ENCODE measurements at regions not wholly inside any gene's neighbourhood (a gene's known extent, or its start where the extent isn't known, plus 50 kb on each side); places are given as distances from the start of the nearest gene placed in this dataset.

GRCh38 chr3:75341324-75342067 lies 322.6 kb upstream of the FRG2C start:
- Mint-ChIP-seq H3K27me3 (no peaks in the 10 kb centered on the region), H3K9me3 (ENCODE audit: insufficient read depth) (no peaks in the 10 kb centered on the region), H3K27ac (no peak overlapping the region), H3K4me1 (no peaks in the 10 kb centered on the region), H3K4me3 (no peak overlapping the region)
- Histone ChIP-seq H3K9ac (ENCODE audit: low read length) (no peak overlapping the region), H3K4me1 (ENCODE audit: control insufficient read depth in 2 of 2, insufficient read depth in 2 of 2, low read length in 2 of 2) (no peaks in the 10 kb centered on the region), H3K27ac (ENCODE audit: low read length in 2 of 2) (no peak overlapping the region), H2AFZ (ENCODE audit: insufficient read depth, low read depth, low read length, poor library complexity, severe bottlenecking) (no peak overlapping the region), H4K20me1 (ENCODE audit: control insufficient read depth, insufficient read depth, low read length, poor library complexity, severe bottlenecking) (no peaks in the 10 kb centered on the region), H3K9me3 (ENCODE audit: control extremely low read depth in 1 of 3, control insufficient read depth in 2 of 3, insufficient read depth in 1 of 3, low read length in 2 of 3) (peaks cover 0 to 5% (median 0%) of the 10 kb centered on the region in 3 donors), H3K27me3 (replicated peaks in 1 of 4; ENCODE audit: control extremely low read depth in 1 of 4, control insufficient read depth in 3 of 4, insufficient read depth in 4 of 4, low read length in 3 of 4) (no peaks in the 10 kb centered on the region), H3K4me2 (replicated peaks; ENCODE audit: low read depth, low read length, poor library complexity, severe bottlenecking) (no peak overlapping the region), H3K79me2 (ENCODE audit: control insufficient read depth, insufficient read depth, low read length) (no peaks in the 10 kb centered on the region), H3K36me3 (replicated peaks in 1 of 2; ENCODE audit: control extremely low read depth in 1 of 2, control insufficient read depth in 1 of 2, extremely low read depth in 1 of 2, insufficient read depth in 2 of 2, low read length in 1 of 2) (no peaks in the 10 kb centered on the region), H3K4me3 (ENCODE audit: control extremely low read depth in 1 of 5, extremely low read depth in 1 of 5, insufficient read depth in 1 of 5, low read depth in 2 of 5, low read length in 4 of 5) (no peak overlapping the region)
- TF ChIP-seq EZH2 (IDR thresholded peaks at IDR 0.05; ENCODE audit: borderline replicate concordance, insufficient read depth, low read depth, low read length, poor library complexity, severe bottlenecking) (no peak), CTCF (IDR thresholded peaks at IDR 0.05) (no peak)
- ChIA-PET POLR2A (no interaction called here), CTCF (no interaction called here)
- DNase-seq, result no peak
- WGBS (ENCODE audit: insufficient coverage), result 84% methylated on average over 7 of the region's 12 CpGs
- ATAC-seq (ENCODE audit: low read depth), result no peak
- intact Hi-C loops (cut with micrococcal nuclease), result no loop called here

GRCh38 chr3:75342425-75342824 lies 321.7 kb upstream of the FRG2C start:
- POLR2A ChIA-PET, result no interaction called here
- no peak overlapping the region for H3K27ac Mint-ChIP-seq

More at GRCh38 chr3:75342425-75342824, 321.7 kb upstream of the FRG2C start:
- H3K9me3 ChIP-seq (ENCODE audit: control extremely low read depth in 1 of 3, control insufficient read depth in 2 of 3, insufficient read depth in 1 of 3, low read length in 2 of 3), result peaks cover 0 to 5% (median 0%) of the 10 kb centered on the region in 3 donors
- no peak for DNase-seq
- no peak overlapping the region for H2AFZ ChIP-seq (ENCODE audit: insufficient read depth, low read depth, low read length, poor library complexity, severe bottlenecking)
- CTCF ChIA-PET, result no interaction called here
- WGBS (ENCODE audit: insufficient coverage), result 100% methylated on average over 1 of the region's 5 CpGs
- H3K36me3 ChIP-seq (replicated peaks in 1 of 2; ENCODE audit: control extremely low read depth in 1 of 2, control insufficient read depth in 1 of 2, extremely low read depth in 1 of 2, insufficient read depth in 2 of 2, low read length in 1 of 2), result no peaks in the 10 kb centered on the region
- H3K4me1 ChIP-seq (ENCODE audit: control insufficient read depth in 2 of 2, insufficient read depth in 2 of 2, low read length in 2 of 2), result no peaks in the 10 kb centered on the region
- no peaks in the 10 kb centered on the region for H3K9me3 Mint-ChIP-seq (ENCODE audit: insufficient read depth)
- no peak overlapping the region for H3K9ac ChIP-seq (ENCODE audit: low read length)
- no peak overlapping the region for H3K4me3 ChIP-seq (ENCODE audit: control extremely low read depth in 1 of 5, extremely low read depth in 1 of 5, insufficient read depth in 1 of 5, low read depth in 2 of 5, low read length in 4 of 5)
- no peaks in the 10 kb centered on the region for H3K79me2 ChIP-seq (ENCODE audit: control insufficient read depth, insufficient read depth, low read length)
- H3K4me3 Mint-ChIP-seq, result no peak overlapping the region
- intact Hi-C loops (cut with micrococcal nuclease), result no loop called here
- no peak overlapping the region for H3K4me2 ChIP-seq (replicated peaks; ENCODE audit: low read depth, low read length, poor library complexity, severe bottlenecking)
- H4K20me1 ChIP-seq (ENCODE audit: control insufficient read depth, insufficient read depth, low read length, poor library complexity, severe bottlenecking), result no peaks in the 10 kb centered on the region
- no peaks in the 10 kb centered on the region for H3K27me3 ChIP-seq (replicated peaks in 1 of 4; ENCODE audit: control extremely low read depth in 1 of 4, control insufficient read depth in 3 of 4, insufficient read depth in 4 of 4, low read length in 3 of 4)
- no peaks in the 10 kb centered on the region for H3K4me1 Mint-ChIP-seq
- TF ChIP-seq EZH2 (IDR thresholded peaks at IDR 0.05; ENCODE audit: borderline replicate concordance, insufficient read depth, low read depth, low read length, poor library complexity, severe bottlenecking), result no peak
- no peak for TF ChIP-seq CTCF (IDR thresholded peaks at IDR 0.05)
- ATAC-seq (ENCODE audit: low read depth), result no peak
- no peak overlapping the region for H3K27ac ChIP-seq (ENCODE audit: low read length in 2 of 2)
- H3K27me3 Mint-ChIP-seq, result no peaks in the 10 kb centered on the region
